ENCODE measurements at regions not wholly inside any gene's neighbourhood (a gene's known extent, or its start where the extent isn't known, plus 50 kb on each side); places are given as distances from the start of the nearest gene placed in this dataset.

GRCh38 chrX:15107367-15107988, 162.4 kb downstream of the ASB9 start:
- TF ChIP-seq POLR2AphosphoS5 (IDR thresholded peaks at IDR 0.05; ENCODE audit: low read depth, low read length) (no peak), POLR2A (IDR thresholded peaks at IDR 0.05; ENCODE audit: low read depth, low read length) (no peak), POU2F2 (IDR thresholded peaks at IDR 0.05; ENCODE audit: low read depth, low read length) (no peak), SPI1 (IDR thresholded peaks at IDR 0.05; ENCODE audit: low read depth, low read length) (no peak), TAF1 (IDR thresholded peaks at IDR 0.05; ENCODE audit: low read depth, low read length) (no peak)

Measured in GM12891 (cell line).